OCI-LY1 (cell line): ENCODE measurements at regions not wholly inside any gene's neighbourhood (a gene's known extent, or its start where the extent isn't known, plus 50 kb on each side); places are given as distances from the start of the nearest gene placed in this dataset.

Experiments
- H2AFZ ChIP-seq: fragments of 200-600 bp; sonication (generic), shearing (Covaris generic); 2 replicates; pipeline ENCODE4 v1.6.0; 2014; ENCODE audit warnings: antibody characterized with exemption, mild to moderate bottlenecking, low read length
- H3F3A ChIP-seq: fragments of 200-600 bp; sonication (generic), shearing (Covaris generic); 2 replicates; pipeline ENCODE4 v1.6.0; 2014; ENCODE audit warnings: mild to moderate bottlenecking, antibody characterized with exemption, low read length, moderate library complexity; ENCODE audit not compliant: insufficient read depth
- H3K27ac ChIP-seq: fragments of 200-600 bp; sonication (generic); 2 replicates; pipeline ENCODE4 v1.5.1; 2014; ENCODE audit warnings: low read length, mixed run types, mild to moderate bottlenecking, low read depth; ENCODE audit not compliant: poor library complexity, severe bottlenecking
- H3K27me3 ChIP-seq: fragments of 200-600 bp; sonication (generic); 2 replicates; pipeline ENCODE4 v1.6.0; 2014; ENCODE audit warnings: antibody characterized with exemption, mild to moderate bottlenecking, low read length, moderate library complexity; ENCODE audit not compliant: insufficient read depth
- H3K36me3 ChIP-seq: fragments of 200-600 bp; sonication (generic); 2 replicates; pipeline ENCODE4 v1.6.1; 2014; ENCODE audit warnings: mild to moderate bottlenecking, antibody characterized with exemption, low read length, moderate library complexity, mixed read lengths; ENCODE audit not compliant: insufficient read depth
- H3K4me1 ChIP-seq: fragments of 200-600 bp; sonication (generic); 2 replicates; pipeline ENCODE4 v1.5.1; 2014; ENCODE audit warnings: mild to moderate bottlenecking, low read length, moderate library complexity; ENCODE audit not compliant: insufficient read depth, severe bottlenecking
- H3K4me2 ChIP-seq: fragments of 200-600 bp; sonication (generic), shearing (Covaris generic); 2 replicates; pipeline ENCODE4 v1.6.1; 2014; ENCODE audit warnings: low read length
- H3K4me3 ChIP-seq: fragments of 200-600 bp; sonication (generic); 2 replicates; pipeline ENCODE4 v1.5.1; 2014; ENCODE audit warnings: low read length, low read depth, mild to moderate bottlenecking, mixed read lengths; ENCODE audit not compliant: poor library complexity, severe bottlenecking
- H3K79me2 ChIP-seq: fragments of 200-600 bp; shearing (Covaris generic); 2 replicates; pipeline ENCODE4 v1.6.1; 2016; ENCODE audit warnings: mixed run types, low read length, mixed read lengths; ENCODE audit not compliant: insufficient read depth
- H3K9ac ChIP-seq: fragments of 200-600 bp; sonication (generic), shearing (Covaris generic); 2 replicates; pipeline ENCODE4 v1.6.1; 2014; ENCODE audit warnings: mild to moderate bottlenecking, low read length, mixed read lengths
- H3K9me2 ChIP-seq: fragments of 200-600 bp; sonication (generic), shearing (Covaris generic); 2 replicates; pipeline ENCODE4 v1.6.1; 2014; ENCODE audit warnings: low read depth, mild to moderate bottlenecking, low read length, mixed read lengths
- H3K9me3 ChIP-seq: fragments of 200-600 bp; shearing (Covaris generic); 2 replicates; pipeline ENCODE4 v1.6.1; 2014; ENCODE audit warnings: low read length, mixed read lengths
- H4K20me1 ChIP-seq: fragments of 200-600 bp; sonication (generic), shearing (Covaris generic); 2 replicates; pipeline ENCODE4 v1.6.0; 2016; ENCODE audit warnings: mild to moderate bottlenecking, low read length; ENCODE audit not compliant: insufficient read depth
- EZH2 ChIP-seq: fragments of 200-600 bp; sonication (generic), shearing (Covaris generic); IDR thresholded peaks from 2 replicates; pipeline ENCODE4 v1.8.0; 2017; ENCODE audit warnings: borderline replicate concordance, mixed run types, mild to moderate bottlenecking, antibody characterized with exemption, low read length, moderate library complexity, mixed read lengths
- TF ChIP-seq, protein P1 (sequence below): fragments of 200-600 bp; sonication (generic), shearing (Covaris generic); IDR thresholded peaks from 2 replicates; pipeline ENCODE4 v1.5.1; 2017; ENCODE audit warnings: mild to moderate bottlenecking, antibody characterized with exemption, low read length, moderate library complexity, mixed read lengths

DNA sequence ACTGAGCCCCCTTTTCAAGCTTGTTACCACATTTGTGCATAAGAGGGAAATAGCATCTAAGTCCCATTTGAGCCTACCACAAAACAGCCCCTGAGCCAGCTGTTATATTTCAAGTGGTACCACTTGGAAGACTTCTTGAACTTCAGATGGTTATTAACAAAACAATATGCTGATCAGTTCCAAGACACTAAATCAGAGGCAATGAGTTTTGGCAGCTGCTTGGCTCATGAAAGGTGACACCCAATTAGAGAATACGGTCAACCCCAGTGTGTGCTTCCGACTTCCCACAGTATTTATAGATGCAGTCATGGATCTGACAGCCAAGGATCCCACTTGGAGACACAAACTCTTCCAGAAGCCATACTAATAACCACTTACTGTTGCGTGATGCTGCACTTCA, 469.6 kb upstream of the PPP2R3A start:
- Histone ChIP-seq H2AFZ (no peak overlapping the region), H3K4me1 (no peaks in the 10 kb centered on the region), H3K36me3 (no peaks in the 10 kb centered on the region), H3K27ac (no peak overlapping the region), H4K20me1 (no peaks in the 10 kb centered on the region), H3K79me2 (no peaks in the 10 kb centered on the region), H3K9me3 (no peaks in the 10 kb centered on the region), H3K27me3 (peaks cover 4% of the 10 kb centered on the region; the same call in 1 of the 2 replicates), H3F3A (no peaks in the 10 kb centered on the region), H3K9ac (no peak overlapping the region), H3K4me2 (no peak overlapping the region), H3K4me3 (no peak overlapping the region), H3K9me2 (no peaks in the 10 kb centered on the region)
- no peak for TF ChIP-seq EZH2

DNA sequence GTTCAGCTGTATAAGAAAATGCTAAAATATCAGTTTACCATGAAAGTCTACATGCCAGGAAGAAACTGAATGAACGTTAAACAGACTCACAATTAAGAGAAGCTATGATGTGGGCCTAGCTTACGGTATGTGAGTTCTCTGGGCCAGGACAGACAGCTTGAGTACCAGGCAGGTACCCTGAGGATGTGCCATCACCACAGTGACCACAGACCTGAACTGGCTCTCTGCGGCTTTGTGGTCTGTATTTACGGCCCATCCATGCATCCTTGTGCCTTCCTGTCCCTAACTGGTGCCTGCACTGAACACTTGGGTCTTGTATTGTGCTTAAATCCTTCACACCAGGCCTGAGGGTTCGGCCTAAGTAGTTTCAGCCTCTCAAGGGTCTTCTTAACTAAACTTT, 467.5 kb upstream of the PPP2R3A start:
- H4K20me1 ChIP-seq, result no peaks in the 10 kb centered on the region
- no peaks in the 10 kb centered on the region for H3K9me3 ChIP-seq
- peaks cover 2% of the 10 kb centered on the region for H3K4me1 ChIP-seq
- H3K36me3 ChIP-seq, result no peaks in the 10 kb centered on the region
- H2AFZ ChIP-seq, result no peak overlapping the region
- no peak for TF ChIP-seq EZH2
- TF ChIP-seq, protein P1, sequence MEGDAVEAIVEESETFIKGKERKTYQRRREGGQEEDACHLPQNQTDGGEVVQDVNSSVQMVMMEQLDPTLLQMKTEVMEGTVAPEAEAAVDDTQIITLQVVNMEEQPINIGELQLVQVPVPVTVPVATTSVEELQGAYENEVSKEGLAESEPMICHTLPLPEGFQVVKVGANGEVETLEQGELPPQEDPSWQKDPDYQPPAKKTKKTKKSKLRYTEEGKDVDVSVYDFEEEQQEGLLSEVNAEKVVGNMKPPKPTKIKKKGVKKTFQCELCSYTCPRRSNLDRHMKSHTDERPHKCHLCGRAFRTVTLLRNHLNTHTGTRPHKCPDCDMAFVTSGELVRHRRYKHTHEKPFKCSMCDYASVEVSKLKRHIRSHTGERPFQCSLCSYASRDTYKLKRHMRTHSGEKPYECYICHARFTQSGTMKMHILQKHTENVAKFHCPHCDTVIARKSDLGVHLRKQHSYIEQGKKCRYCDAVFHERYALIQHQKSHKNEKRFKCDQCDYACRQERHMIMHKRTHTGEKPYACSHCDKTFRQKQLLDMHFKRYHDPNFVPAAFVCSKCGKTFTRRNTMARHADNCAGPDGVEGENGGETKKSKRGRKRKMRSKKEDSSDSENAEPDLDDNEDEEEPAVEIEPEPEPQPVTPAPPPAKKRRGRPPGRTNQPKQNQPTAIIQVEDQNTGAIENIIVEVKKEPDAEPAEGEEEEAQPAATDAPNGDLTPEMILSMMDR, result no peak
- H3K4me2 ChIP-seq, result no peak overlapping the region
- H3K9ac ChIP-seq, result no peak overlapping the region
- H3K4me3 ChIP-seq, result no peak overlapping the region
- H3K9me2 ChIP-seq, result no peaks in the 10 kb centered on the region
- no peak overlapping the region for H3K27ac ChIP-seq
- H3K27me3 ChIP-seq, result peaks cover 4% of the 10 kb centered on the region; the same call in 1 of the 2 replicates
- no peaks in the 10 kb centered on the region for H3F3A ChIP-seq
- no peaks in the 10 kb centered on the region for H3K79me2 ChIP-seq

DNA sequence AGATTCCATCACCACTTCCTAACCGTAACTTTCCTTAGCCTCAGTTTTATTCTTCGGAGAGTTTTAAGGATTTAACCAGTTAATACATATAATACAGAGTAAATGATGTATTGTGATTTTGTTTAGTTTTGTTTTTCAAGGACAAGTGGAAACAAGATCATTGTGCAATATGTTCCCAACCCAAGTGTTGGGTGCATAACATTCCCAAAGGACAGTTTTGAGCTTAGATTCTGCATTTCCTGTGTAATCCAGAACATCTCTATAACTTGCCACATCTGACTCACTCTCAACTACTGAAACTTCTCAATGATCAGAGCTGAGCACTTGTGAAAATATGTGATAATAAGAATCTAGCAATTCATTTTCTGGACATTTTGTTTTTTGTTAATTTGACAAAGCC, 466.1 kb upstream of the PPP2R3A start:
- Histone ChIP-seq H3K27ac (no peak overlapping the region), H3K4me1 (peaks cover 9% of the 10 kb centered on the region), H3K4me2 (no peak overlapping the region), H3K36me3 (no peaks in the 10 kb centered on the region), H2AFZ (no peak overlapping the region), H3K4me3 (no peak overlapping the region), H3K79me2 (no peaks in the 10 kb centered on the region), H4K20me1 (no peaks in the 10 kb centered on the region), H3K9me3 (no peaks in the 10 kb centered on the region), H3K9me2 (no peaks in the 10 kb centered on the region), H3K9ac (no peak overlapping the region), H3K27me3 (peaks cover 4% of the 10 kb centered on the region; the same call in 1 of the 2 replicates), H3F3A (no peaks in the 10 kb centered on the region)
- TF ChIP-seq, protein P1, result no peak
- no peak for TF ChIP-seq EZH2

DNA sequence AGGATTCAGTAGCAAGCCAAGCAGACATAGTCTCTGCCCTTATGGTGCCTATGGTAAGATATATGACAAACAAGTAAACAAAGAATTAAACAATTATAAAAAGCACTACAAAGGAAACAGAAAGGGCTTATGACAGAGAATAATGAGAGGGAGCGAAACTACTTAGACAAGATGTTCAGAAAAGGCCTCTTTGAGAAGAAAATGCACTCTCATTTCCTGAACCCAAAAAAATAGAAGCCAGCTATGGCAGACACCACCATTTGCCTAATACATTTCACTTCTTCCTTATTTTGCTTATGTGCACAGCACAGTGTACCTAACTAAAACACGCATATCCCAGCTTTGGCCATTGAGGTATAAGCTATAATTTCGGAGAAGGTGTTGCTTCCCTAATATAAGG, 465.5 kb upstream of the PPP2R3A start:
- no peak overlapping the region for H3K27ac ChIP-seq
- H3K27me3 ChIP-seq, result peaks cover under 1% of the 10 kb centered on the region; the same call in 1 of the 2 replicates
- H3K36me3 ChIP-seq, result no peaks in the 10 kb centered on the region
- H2AFZ ChIP-seq, result no peak overlapping the region
- no peaks in the 10 kb centered on the region for H3K9me3 ChIP-seq
- H3K9me2 ChIP-seq, result no peaks in the 10 kb centered on the region
- H3K9ac ChIP-seq, result no peak overlapping the region
- H4K20me1 ChIP-seq, result no peaks in the 10 kb centered on the region
- no peaks in the 10 kb centered on the region for H3F3A ChIP-seq
- TF ChIP-seq, protein P1, result no peak
- TF ChIP-seq EZH2, result no peak
- H3K4me3 ChIP-seq, result no peak overlapping the region
- H3K4me2 ChIP-seq, result no peak overlapping the region
- H3K79me2 ChIP-seq, result no peaks in the 10 kb centered on the region
- peaks cover 9% of the 10 kb centered on the region for H3K4me1 ChIP-seq
